Head of caudate nucleus (tissue), 42 donors: ENCODE measurements at regions not wholly inside any gene's neighbourhood (a gene's known extent, or its start where the extent isn't known, plus 50 kb on each side); places are given as distances from the start of the nearest gene placed in this dataset.
"Not testable (repeated sequence)": the region's sequence is repeated elsewhere in the genome, so short reads cannot be mapped to it uniquely, and the experiment has no call there.

Source experiments
- DNase-seq, 42 donors: peaks; one replicate each; pipeline versions ENCODE4 v3.0.0 to v3.0.0-alpha.2; 2020 to 2021; ENCODE audit warnings: mixed read lengths in 7 of 42
- intact Hi-C: fragments of 100-400 bp; cut with DNase I; formaldehyde crosslinking; loops from one replicate; pipeline ENCODE4 v1.15.0; 2022

DNA sequence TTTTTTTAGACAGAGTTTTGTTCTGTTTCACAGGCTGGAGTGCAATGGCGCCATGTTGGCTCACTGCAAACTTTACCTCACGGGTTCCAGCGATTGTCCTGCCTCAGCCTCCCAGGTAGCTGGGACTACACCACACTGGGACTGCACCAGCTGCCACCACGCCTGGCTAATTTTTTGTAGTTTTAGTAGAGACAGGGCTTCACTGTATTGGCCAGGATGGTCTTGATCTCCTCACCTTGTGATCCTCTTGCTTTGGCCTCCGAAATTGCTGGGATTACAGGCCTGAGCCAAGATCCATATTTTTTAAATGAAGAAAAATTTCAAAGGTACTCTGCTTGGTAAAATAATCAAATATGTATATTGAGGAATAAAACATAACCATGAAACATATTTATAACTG is 195.8 kb upstream of the TPTE start:
- intact Hi-C loops: not testable (repeated sequence)
- DNase-seq: peak in 11 of 42 donors; percentile 18 to 86 (median 45)

DNA sequence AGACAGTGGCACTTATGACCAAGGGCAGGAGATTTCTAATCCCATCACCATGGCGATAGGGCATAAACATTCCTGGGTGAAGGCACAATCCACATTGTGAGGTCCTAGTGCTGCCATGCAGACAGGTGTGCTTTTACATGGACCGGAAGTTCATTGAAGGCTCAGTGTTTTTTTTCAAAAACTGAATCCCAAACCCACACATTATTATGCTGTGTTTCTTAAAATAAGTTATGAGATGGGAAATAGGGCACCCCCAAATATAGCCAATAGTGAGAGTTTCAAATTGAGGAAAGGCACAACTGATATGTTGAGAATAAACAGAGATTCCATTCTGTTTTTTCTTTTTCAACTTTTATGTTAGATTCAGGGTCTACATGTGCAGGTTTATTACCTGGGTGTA is 195.2 kb upstream of the TPTE start:
- intact Hi-C loops, DNase-seq: not testable (repeated sequence)

DNA sequence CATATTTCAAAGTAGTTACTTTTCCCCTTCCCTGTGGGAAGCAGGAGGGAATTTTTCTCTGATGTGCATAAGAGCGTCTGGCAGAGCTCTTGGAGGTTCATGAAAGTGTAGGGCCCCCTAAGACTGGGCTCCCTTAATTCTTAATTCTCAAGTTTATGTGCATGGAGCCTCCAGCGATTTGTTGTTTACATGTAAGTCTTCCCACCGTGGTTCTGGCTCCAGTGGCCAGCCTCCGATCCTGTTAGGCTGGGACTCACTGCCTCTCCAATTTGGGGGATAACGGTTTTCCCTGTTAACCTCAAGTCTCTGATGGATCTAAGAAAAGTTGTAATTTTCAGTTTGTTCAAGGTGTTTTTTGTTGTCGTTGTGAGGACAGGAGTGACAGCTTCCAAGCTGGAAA is 192.7 kb upstream of the TPTE start:
- intact Hi-C loops: not testable (repeated sequence)
- DNase-seq: peak in 1 of 42 donors; percentile 50

DNA sequence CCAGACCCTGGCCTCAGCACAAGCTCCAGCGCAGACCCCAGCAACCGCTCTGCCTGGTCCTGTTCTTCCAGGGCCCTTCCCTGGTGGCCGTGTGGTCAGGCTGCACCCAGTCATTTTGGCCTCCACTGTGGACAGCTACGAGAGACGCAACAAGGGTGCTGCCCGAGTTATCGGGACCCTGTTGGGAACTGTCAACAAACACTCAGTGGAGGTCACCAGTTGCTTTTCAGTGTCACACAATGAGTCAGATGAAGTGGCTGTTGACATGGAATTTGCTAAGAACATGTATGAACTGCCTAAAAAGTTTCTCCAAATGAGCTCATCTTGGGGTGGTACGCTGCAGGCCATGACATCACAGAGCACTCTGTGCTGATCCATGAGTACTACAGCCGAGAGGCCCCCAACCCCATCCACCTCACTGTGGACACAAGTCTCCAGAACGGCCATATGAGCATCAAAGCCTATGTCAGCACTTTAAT is 190.7 kb upstream of the TPTE start:
- intact Hi-C loops: not testable (repeated sequence)
- peak in 3 of 42 donors; percentile 18 to 47 (median 34) for DNase-seq

DNA sequence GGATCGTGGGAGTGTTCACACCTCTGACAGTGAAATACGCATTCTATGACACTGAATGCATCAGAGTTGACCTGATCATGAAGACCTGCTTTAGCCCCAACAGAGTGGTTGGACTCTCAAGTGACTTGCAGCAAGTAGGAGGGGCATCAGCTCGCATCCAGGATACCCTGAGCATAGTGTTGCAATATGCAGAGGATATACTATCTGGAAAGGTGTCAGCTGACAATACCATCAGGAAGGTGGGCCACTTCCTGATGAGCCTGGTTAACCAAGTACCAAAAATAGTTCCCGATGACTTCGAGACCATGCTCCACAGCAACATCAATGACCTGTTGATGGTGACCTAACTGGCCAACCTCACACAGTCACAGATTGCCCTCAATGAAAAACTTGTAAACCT is 190.2 kb upstream of the TPTE start:
- intact Hi-C loops: not testable (repeated sequence)
- DNase-seq: peak in 1 of 42 donors; percentile 44

DNA sequence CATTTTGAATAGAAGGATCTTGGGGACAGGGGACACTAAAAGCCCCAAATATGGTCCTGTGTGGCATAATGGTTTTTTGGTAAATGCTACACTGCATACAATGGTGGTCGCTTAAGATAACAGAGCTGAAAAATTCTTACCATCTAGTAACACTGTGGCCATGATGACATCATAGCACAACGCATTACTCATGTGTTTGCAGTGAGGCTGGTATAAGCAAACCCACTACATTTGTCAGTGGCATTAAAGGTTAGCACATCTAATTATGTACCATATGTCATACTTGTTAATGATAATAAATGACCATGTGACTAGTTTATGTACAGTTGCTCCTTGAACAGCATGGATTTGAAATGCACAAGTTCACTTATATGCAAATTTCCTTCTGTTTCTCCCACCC is 188.4 kb upstream of the TPTE start:
- intact Hi-C loops, DNase-seq: not testable (repeated sequence)

DNA sequence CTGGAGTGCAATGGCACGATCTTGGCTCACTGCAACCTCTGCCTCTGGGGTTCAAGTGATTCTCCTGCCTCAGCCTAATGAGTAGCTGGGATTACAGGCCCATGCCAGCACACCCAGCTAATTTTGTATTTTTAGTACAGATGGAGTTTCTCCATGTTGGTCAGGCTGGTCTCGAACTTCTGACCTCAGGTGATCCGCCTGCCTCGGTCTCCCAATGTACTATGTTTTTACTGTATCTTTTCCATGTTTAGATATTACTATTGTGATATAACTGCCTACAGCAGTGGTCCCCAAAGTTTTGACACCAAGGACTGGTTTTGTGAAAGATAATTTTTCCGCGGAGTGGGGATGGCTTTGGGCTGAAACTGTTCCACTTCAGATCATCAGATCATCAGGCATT is 187.0 kb upstream of the TPTE start:
- DNase-seq, intact Hi-C loops: not testable (repeated sequence)

DNA sequence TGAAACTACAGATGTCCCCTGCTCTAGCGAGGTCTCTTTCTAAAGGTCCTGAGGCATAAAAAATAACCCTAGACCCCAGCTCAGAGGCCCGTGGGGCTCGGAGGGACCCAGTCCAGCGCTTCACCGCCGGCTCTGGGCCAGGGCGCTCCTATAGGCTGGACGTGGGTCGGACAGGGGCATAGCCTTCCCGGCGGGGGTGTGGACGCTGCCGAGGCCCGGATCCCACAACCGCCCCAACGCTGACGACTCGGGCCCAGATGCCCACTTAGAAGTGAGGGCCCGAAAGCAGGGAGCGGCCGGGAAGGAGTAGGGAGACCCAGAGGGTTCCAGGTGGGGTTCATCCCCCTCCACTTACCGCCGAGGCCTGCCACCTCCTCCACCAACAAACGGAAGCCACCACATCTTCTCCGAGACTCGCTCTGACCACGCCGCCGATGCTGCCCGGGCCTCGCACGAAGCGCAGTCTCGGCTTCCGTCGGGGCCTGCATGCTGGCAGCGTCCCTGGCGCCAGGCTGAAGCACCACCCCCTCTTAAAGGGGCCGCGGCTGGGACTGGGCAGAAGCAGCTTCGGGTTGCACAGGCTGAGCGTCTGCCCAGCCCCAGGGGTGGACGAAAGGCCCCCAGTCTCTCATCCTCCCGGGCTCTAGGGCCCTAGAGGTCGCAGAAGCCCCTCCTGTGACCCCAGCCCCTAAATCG is 179.0 kb upstream of the TPTE start:
- intact Hi-C loops: not testable (repeated sequence)
- DNase-seq: peak in 2 of 42 donors; percentile 21 to 50

DNA sequence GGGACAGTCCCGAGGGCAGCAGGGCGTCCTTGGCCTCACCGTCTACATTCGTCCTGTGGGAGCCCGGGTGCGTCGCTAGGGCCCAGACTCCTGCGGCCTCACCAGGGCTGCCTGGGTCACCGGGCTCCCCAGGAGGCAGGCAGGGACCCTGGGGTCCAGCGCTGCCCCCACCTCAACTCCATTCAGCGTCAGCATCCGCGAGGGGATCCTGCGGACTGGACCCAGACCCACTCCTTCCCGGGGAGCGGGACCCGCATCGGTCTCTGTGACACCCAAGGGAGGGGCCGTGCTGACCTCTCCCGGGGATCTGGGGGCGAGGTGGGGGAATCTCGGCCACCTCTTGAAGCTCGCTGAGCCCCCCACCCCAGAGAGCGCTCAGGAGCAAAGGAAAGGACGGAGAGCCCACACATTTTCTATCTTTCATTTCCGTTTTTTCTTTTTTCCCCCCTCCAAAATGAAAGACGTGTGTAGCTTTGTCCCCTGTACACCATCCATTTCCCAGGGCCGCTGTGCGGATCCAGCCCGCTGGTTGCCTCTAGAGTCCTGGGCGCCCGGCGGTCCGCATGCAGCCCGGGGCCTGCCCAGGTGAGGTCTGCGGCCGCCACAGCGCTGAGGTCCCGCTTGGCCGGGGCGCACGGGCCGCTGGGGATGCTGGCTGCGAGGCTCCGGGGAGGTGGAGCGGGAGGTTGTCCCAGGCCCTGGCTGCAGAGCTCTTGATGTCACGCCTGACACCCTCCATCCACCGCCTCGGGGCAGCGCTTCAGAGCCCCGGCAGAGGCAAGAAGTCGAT is 178.0 kb upstream of the TPTE start:
- peak in 3 of 42 donors; percentile 19 to 52 (median 20) for DNase-seq
- intact Hi-C loops: not testable (repeated sequence)

DNA sequence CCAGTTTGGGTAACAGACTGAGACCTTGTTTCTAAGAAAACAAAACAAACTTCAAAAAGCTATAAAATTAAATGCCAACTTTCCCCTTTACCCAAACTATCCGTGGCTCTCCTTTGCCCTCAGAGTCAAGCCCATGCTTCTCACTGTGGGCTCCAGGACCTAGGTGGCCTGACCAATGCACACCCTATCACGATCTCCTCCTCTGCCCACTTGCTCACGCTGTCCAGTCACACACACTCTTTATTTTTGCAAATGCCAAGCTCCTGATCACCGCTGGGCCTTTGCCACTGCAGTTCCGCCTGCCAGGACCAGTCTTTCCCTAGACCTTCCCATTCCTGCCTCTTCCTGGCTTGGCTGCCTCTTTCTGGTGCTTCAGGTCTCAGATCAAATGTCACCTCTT is 177.1 kb upstream of the TPTE start:
- DNase-seq, intact Hi-C loops: not testable (repeated sequence)

DNA sequence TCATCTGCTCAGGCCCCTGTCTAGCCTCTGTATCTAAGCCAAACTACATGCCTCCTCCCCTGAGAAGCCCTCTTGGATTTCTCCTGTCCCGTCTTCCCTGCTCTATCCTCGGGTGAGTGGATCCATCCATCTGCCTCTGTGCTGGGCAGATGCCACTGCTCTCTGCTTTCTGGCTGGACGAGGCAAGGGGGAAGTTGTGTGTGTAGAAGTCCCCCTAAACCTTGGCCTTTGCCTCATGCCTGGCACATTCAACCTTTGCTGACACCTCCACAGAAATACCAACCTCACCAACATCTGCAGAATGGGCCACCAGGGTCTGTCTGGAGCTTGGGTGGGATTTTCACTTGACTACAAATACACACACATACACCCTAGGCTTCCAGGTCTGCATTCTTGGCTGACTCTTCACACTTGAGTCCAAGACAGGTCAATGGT is 176.2 kb upstream of the TPTE start:
- peak in 1 of 42 donors; percentile 44 for DNase-seq
- intact Hi-C loops: not testable (repeated sequence)

DNA sequence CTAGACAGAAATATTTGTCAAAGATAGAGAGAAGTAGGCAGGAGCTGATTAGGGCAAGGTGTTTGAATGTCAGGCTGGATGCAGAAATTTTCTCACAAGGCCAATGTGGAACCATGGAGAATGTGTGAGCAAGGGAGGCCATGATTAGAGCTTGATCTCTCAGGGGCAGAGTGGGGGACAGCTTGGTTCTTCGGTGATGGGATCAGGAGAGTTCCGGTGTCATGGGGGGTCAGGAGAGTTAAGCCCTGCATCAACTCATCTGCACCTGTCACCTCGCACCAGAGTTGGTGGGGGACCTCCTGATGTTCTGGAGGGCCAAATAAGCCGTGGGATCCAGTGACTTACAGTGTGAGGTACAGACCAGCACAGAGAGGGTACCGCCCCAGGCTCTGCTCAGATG is 175.1 kb upstream of the TPTE start:
- DNase-seq, intact Hi-C loops: not testable (repeated sequence)

DNA sequence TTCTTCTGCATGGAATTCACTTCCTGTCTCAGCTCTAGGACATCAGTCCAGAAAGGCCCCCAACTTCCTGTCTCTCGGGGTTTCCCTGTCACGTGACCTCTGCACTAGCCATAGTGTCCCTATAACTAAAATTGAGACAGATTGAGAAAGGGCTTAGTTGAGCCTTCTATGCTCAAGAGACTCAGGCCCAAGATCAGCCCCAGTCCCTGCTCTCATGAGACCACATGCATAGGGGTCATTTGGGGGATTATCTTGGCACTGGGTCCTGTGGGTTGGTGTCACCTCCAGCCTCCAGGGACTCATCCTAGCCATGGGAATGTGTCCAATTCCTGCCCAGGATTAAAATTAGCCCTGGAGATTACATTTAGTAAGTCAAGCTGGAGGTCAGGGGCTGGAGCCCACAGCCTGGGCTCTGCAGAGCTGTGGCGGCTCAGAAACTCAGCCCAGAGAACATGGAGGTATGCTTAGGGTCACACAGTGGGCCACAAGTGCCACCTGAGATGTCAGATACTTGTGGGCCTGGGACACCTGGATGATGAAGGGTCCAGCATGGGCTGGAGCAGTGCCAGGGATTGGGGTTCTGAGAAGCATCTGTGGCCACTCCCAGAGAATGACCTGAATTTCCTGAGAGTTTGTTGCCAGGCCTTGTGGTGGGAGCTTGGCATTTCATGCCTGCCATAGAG is 174.3 kb upstream of the TPTE start:
- DNase-seq, intact Hi-C loops: not testable (repeated sequence)

DNA sequence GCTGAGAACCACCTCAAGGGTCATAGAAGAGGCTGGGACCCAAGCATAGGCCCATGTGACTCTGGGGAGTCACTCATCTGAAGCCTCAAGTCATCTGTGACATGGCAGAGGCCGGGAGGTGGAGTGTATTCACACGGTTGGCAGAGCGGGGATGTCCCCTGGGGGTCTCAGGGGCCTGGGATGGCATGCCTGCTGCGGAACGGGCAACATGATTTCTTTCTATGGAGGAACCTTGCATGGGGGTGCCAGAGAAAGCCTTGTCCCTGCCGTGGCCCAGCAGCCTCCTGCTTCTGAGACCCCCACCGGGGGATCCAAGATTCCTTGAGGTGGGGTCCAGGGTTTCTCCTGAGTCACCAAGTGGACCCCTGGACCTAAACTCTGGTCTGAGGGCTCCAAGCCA is 173.7 kb upstream of the TPTE start:
- intact Hi-C loops: not testable (repeated sequence)
- peak in 3 of 42 donors; percentile 17 to 43 (median 17) for DNase-seq

DNA sequence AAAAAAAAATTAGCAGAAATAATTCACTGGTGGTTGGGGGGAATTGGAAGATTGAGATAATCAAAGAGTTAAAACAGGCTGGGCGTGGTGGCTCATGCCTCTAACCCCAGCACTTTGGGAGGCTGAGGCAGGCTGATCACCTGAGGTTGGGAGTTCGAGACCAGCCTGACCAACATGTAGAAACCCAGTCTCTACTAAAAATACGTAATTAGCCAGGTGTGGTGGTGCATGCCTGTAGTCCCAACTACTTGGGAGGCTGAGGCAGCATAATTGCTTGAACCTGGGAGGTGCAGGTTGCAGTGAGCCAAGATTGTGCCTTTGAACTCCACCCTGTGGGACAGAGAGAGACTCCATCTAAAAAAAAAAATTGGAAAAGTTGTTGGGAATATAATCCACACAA is 173.2 kb upstream of the TPTE start:
- DNase-seq, intact Hi-C loops: not testable (repeated sequence)

DNA sequence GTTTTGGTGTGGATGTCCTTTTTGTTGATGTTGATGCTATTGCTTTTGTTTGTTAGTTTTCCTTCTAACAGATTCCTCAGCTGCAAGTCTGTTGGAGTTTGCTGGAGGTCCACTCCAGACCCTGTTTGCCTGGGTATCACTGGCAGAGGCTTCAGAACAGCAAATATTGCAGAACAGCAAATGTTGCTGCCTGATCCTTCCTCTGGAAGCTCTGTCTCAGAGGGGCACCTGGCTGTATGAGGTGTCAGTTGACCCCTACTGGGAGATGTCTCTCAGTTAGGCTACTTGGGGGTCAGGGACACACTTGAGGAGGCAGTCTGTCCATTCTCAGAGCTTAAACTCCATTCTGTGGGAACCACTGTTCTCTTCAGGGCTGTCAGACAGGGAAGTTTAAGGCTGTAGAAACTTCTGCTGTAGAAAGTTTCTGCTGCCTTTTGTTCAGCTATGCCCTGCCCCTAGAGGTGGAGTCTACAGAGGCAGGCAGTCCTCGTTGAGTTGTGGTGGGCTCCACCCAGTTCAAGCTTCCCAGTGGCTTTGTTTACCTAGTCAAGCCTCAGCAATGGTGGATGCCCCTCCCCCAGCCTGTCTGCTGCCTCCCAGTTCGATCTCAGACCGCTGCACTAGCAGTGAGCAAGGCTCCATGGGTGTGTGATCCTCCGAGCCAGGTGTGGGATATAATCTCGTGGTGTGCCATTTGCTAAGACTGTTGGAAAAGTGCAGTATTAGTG is 166.4 kb upstream of the TPTE start:
- intact Hi-C loops: not testable (repeated sequence)
- peak in 1 of 42 donors; percentile 37 for DNase-seq

DNA sequence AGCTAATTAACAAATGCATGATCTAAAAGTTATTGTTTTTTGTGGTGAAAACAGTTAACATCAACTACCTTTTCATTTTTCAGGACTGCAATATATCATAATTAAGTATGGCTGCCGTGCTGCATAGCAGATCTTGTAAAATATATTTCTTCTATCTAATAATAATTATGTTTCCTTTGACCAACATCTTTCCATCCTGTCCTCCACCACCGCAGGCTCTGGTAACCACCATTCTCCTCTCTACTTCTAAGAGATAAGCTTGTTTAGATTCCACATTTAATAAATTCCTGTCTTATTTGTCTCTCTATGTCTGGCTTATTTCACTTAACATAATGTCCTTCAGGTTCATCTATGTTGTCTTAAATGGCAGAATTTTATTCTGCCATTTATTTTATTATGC is 162.3 kb upstream of the TPTE start:
- DNase-seq, intact Hi-C loops: not testable (repeated sequence)

DNA sequence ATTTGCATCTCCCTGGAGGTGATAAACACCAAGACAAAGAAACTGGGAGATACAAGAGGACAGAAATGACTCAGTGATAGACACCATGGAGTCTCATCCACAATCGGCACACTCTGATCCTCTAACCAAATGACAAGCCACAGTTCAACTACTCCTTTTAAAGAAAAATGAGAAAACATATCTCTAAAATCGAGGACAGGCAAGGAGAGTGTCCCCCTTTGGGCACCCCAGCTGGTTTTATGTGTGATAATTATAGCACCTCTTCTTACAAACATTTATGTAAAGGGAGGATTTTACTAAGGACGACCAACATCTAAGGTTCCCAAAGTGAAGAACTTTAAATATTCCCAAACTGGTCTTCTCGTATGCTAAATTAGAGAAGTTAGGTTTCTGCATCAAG is 161.5 kb upstream of the TPTE start:
- peak in 1 of 42 donors; percentile 38 for DNase-seq
- intact Hi-C loops: not testable (repeated sequence)

DNA sequence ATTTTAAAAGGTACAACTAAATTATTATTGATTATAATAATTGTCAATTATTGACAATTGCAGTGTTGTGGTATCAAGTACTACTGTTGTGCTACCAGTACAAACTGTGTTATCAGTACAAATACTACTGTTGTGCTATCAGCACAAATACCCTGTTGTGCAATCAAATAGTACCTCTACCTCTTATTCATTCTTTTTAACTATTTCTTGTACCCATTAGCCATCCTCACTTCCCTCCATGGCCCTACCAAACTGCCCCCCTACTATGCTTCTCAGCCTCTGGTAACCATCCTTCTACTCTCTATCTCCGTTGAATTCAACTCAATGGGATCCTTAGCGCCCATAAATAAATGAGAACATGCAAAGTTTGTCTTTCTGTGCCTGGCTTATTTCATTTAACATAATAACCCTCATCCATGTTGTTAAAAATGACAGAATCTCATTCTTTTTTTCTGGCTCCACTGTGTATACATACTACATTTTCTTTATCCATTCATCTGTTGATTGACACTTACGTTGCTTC is 160.1 kb upstream of the TPTE start:
- DNase-seq, intact Hi-C loops: not testable (repeated sequence)
